ENCODE measurements at regions not wholly inside any gene's neighbourhood (a gene's known extent, or its start where the extent isn't known, plus 50 kb on each side); places are given as distances from the start of the nearest gene placed in this dataset.

GRCh38 chr4:128528793-128529553, 241.4 kb upstream of the PGRMC2 start:
- no peak for TF ChIP-seq CTCF (conservative IDR thresholded peaks at IDR 0.05; ENCODE audit: low read depth, low read length)
- no peak for TF ChIP-seq MAZ (IDR thresholded peaks at IDR 0.05; ENCODE audit: borderline replicate concordance, low read depth, low read length)
- TF ChIP-seq MXI1 (IDR thresholded peaks at IDR 0.05; ENCODE audit: borderline replicate concordance, low read depth, low read length) = no peak
- TF ChIP-seq POLR2A (IDR thresholded peaks at IDR 0.05; ENCODE audit: low read depth, low read length) = no peak
- TF ChIP-seq RFX5 (IDR thresholded peaks at IDR 0.05; ENCODE audit: low read depth, low read length) = no peak

All from IMR-90 (cell line).